GM19452 (cell line): ENCODE measurements at regions not wholly inside any gene's neighbourhood (a gene's known extent, or its start where the extent isn't known, plus 50 kb on each side); places are given as distances from the start of the nearest gene placed in this dataset.

Source experiments
- ATAC-seq: cut with Tn5 transposase; IDR thresholded peaks from one replicate; pipeline ENCODE4 v1.9.1; 2021; ENCODE audit not compliant: unreplicated experiment

- ATAC-seq: no peak
Measured at GRCh38 chr4:32189788-32190187, 1469.6 kb downstream of the PCDH7 start.

- no peak for ATAC-seq
Measured at GRCh38 chr4:32191961-32192360, 1471.8 kb downstream of the PCDH7 start.

GRCh38 chr4:32192363-32192762, 1472.2 kb downstream of the PCDH7 start:
- no peak for ATAC-seq

- ATAC-seq: no peak
Measured at GRCh38 chr4:32192991-32193390, 1472.8 kb downstream of the PCDH7 start.

- ATAC-seq: no peak
Measured at GRCh38 chr4:32196950-32197688, 1477.0 kb downstream of the PCDH7 start.

- ATAC-seq: no peak
Measured at GRCh38 chr4:32199639-32200038, 1479.5 kb downstream of the PCDH7 start.

- ATAC-seq: no peak
Measured at GRCh38 chr4:32203340-32203739, 1483.2 kb downstream of the PCDH7 start.

GRCh38 chr4:32206756-32207155, 1486.6 kb downstream of the PCDH7 start:
- ATAC-seq: no peak

GRCh38 chr4:32207456-32207855, 1487.3 kb downstream of the PCDH7 start:
- ATAC-seq: no peak

- no peak for ATAC-seq
Measured at GRCh38 chr4:32215277-32215676, 1495.1 kb downstream of the PCDH7 start.

GRCh38 chr4:32216502-32216901, 1496.3 kb downstream of the PCDH7 start:
- no peak for ATAC-seq

- no peak for ATAC-seq
Measured at GRCh38 chr4:32219306-32220075, 1499.3 kb downstream of the PCDH7 start.

GRCh38 chr4:32226204-32226603, 1506.0 kb downstream of the PCDH7 start:
- no peak for ATAC-seq

- no peak for ATAC-seq
Measured at GRCh38 chr4:32226733-32227132, 1506.6 kb downstream of the PCDH7 start.

- no peak for ATAC-seq
Measured at GRCh38 chr4:32243926-32244325, 1523.8 kb downstream of the PCDH7 start.

GRCh38 chr4:32249040-32249439, 1528.9 kb downstream of the PCDH7 start:
- no peak for ATAC-seq

- no peak for ATAC-seq
Measured at GRCh38 chr4:32251126-32251525, 1531.0 kb downstream of the PCDH7 start.

GRCh38 chr4:32251926-32252325, 1531.8 kb downstream of the PCDH7 start:
- no peak for ATAC-seq

- no peak for ATAC-seq
Measured at GRCh38 chr4:32254216-32254615, 1534.0 kb downstream of the PCDH7 start.

GRCh38 chr4:32258986-32259385, 1538.8 kb downstream of the PCDH7 start:
- no peak for ATAC-seq

- no peak for ATAC-seq
Measured at GRCh38 chr4:32261196-32261595, 1541.0 kb downstream of the PCDH7 start.

GRCh38 chr4:32268863-32269262, 1548.7 kb downstream of the PCDH7 start:
- ATAC-seq: no peak
